GM21526 (cell line): ENCODE measurements at regions not wholly inside any gene's neighbourhood (a gene's known extent, or its start where the extent isn't known, plus 50 kb on each side); places are given as distances from the start of the nearest gene placed in this dataset.
A peak's percentile ranks its signal among the peaks of the same experiment; 100 is the strongest.

Source experiments
- ATAC-seq: cut with Tn5 transposase; IDR thresholded peaks from one replicate; pipeline ENCODE4 v1.9.1; 2021; ENCODE audit warnings: moderate library complexity; ENCODE audit not compliant: unreplicated experiment, low FRiP score

DNA sequence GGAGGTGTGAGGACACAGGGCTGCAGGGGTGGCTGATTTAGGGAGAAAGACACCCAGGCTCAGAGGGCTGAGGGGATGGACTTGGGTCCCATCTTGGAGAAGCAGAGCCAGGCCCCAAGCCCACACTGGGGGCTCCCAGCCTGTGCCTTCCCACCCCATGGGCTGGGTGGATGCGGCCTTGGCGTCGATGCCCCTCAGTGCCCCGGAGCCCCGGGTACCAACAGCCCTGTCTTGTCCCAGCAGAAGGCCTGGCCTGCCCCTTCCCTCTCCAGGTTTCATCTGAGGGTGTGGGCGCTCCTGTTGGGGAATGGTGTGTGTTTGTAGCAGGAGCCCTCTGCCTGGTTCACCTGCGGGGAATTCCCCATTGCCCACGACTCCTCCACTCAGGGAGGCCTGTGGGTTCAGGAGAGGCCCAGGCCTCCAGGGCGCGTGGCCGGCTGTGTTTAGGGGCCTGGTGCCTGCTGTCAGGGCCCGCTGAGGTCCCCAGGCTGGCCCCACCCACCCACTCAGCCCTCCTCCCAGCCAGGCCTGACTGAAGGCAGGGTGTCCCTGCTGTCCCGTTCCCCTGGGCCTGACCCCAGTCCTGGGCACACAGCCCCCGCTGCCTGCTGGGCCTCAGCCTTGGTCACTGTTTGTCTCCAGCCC, 51.1 kb upstream of the BEGAIN start:
- no peak for ATAC-seq

DNA sequence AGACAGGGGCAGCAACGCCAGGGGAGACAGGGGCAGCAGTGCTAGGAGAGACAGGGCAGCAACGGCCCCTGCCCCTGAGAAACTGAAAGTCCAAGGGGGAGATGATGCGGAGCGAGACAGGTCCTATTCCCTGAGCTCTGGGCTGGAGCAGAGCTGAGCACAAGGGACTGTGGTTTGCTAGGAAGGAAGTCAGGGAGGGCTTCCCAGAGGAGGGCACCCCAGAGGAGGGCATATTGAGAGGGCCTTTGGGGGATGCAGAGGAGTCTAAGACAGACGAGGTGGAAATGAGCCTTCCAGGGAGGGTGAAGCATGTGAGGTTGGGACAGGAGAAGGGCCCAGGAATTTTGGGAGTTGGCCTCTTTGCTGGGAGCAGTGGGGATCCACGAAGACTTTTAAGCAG, 52.1 kb upstream of the BEGAIN start:
- no peak for ATAC-seq

DNA sequence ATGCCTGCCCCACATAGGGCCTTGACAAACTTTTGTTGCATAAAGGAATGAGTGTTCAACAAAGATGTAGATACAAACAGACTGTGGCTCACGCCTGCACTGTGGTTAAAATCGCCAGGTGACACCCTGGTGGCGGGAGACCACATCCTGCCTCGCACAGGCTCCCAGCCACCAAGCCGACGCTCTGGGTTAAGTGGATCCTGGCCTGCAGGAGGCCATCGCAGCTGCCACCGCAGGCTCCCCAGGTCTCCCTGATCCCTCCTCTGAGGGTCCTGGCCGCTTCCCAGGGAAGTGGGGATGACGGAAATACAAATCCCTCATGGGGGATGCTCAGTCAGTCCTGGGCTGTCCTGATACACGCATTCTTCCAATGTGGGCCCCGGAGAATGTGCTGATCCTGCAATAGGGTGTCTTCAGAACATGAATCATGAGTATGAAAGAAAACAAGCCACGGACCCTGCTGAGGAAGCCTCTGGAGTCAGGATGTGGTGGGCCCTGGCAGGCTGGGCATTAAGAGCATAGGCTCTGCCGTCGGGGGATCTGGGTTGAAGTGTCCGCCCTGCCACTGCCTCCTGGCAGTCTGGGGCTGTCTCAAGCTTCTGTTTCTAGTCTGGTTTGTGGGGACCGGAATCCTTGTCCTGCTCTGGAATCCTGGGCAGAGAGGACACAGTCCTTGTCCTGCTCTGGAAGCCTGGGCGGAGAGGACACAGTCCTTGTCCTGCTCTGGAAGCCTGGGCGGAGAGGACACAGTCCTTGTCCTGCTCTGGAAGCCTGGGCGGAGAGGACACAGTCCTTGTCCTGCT, 53.5 kb upstream of the BEGAIN start:
- ATAC-seq: peak; percentile 94

DNA sequence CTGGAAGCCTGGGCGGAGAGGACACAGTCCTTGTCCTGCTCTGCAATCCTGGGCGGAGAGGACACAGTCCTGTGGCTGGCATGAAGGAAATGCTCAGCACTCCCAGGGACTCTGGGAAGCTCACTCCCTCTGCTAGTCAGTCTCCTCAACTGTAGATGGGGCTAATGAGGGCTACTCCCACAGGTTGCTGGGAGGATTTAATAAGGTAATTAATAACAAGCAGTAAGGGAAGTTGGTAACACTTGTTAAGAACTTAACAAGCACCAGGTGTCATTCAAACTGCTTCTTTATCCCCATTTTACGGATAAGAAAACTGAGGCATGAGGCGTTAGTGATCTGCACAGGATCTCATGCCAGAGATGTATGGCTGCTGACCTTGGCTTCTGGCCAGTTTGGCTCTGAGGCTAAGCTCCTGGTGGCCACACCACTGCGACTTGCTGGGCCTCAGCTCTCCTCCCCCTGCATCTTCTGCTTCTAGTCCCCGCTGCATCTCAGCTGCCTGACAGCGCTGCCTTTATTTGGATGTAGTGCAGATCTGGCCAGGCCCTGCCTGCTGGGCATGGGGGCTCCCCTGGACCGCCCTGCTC, 54.1 kb upstream of the BEGAIN start:
- no peak for ATAC-seq

DNA sequence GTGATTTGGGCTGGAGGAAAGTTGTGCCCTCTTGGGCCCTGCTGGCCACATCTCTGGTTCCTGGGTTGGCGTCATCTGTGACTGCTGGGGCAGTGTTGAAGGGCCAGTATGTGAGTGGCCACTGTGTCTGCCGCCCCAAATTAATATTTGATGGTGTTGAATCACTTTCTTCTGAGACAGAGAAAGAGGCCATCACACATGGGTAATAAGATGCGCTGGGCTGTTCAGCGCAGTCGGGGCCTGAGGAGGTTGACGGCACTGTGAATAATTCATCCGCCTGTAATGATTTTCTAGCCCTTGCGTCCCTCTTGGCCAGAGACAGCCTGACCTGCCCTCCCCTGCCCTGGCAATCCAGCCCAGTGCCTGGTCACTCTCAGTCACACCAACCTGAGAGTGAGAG, 56.2 kb upstream of the BEGAIN start:
- no peak for ATAC-seq

DNA sequence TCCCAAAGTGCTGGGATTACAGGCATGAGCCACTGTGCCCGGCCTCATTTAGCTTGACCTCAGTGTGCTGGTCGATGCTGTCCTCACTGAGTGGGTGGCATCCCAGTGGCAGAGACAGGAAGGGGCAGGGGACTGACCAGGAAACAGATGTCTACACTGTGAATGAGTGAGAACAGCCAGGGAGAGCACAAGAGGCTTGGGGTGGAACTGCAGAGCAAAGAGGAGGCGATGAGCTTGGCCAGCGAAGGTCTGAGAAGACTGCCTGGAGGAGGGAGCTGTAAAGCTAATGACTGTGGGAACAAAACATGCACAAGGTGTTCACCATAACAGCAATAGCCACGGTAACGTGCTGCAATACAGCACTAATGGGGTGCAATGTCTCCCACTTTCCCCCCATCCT, 57.2 kb upstream of the BEGAIN start:
- ATAC-seq: no peak

DNA sequence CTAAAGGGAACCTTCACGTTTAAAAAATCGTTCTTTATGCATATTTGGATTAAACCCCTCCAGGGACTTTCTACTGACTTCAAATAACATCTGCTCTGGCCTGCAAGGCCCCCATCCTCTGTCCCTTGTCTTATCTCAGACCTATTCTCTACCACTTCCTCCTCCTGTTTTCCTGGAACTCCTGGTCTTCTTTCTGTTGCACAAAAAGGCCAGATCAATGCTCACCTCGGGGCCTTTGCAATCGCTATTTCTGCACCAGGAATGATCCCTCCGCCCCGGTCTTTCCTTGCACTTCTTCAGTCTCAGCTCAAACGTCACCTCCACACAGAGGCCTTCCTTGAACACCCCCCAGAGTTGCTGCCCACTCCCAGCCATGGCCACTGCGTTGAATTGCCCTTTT, 57.6 kb upstream of the BEGAIN start:
- ATAC-seq: no peak

DNA sequence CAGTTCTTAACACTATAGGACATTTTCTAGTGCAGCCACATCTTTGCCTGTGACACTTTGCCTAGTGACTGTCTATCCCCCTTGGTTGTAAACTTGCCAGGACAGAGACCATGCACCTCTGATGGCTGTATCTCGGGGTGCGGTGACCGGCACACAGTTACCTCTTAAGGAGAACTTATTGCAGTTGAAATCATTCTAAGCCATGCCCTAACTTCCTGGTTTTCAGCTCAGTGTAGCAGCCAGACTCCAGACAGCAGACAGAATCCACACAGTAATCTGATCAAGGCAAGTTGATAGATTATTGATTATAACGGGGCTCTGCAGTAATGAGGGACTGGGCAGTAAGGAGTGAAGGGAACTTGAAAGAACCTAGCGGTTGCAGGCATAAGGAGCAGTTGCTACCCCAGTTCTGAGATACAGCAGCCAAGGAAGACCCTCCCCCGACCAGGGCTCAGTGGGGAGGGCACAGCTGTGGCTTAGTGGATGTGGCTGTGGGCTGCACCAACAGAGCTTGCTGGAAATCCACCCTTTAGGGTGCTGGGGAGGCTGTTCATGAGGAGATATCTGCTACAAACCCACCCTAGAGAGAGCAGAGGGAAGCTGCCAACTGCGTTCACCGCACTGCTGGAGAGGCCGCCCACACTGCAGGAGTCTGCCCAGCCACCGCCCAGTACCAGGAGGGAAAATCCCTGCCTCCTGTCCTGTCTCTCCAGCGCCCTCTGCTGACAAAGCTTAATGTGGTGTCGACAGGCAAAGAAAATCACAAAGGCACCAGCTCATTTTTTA, 58.2 kb upstream of the BEGAIN start:
- ATAC-seq: no peak

DNA sequence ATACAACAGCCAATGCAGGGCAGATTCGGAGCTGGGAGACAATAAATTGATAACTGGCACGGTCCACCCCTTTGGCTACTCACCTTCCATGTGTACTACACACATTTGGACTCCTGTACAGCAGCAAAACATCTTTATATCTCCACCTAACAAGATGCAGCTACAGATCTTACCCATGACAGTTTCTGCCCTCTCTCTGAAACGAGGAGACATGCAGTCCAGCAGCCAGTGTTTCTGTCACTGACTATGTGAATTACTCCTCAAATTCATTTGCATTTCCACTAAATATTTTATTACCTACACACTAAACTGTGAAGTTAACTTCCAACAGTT, 58.7 kb upstream of the BEGAIN start:
- ATAC-seq: no peak

DNA sequence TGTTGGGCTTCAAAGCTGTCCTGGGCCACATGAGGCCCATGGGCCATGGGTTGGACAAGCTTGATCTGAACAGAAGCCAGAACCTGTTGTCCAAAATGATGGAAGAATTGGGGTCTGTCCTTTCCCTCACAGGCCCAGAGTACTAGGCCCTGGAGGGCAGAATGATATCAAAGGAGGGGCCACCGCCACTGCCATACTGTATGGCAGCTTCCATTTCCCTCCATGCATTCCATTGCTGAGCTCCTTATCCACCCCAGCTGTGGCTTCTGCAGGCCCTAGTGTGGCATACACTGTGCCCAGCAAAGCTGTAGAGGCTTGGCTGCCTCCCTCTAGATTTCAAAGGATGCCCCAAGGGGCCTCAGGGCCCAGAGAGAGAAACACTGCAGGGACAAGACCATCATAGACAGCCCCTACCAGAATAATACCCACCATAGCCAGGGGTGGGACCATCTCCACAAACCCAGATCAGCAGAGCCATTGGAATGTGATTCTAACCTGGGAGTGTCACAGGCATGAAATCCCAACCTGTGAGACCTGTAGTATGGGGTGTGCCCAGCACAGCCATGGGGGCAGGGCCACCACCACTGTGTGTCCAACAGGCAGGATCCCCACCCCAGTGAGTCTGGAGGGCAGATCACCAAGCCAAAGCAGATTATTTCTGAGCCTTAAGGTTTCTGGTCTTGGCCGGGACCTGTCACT, 61.4 kb upstream of the BEGAIN start:
- ATAC-seq: no peak

DNA sequence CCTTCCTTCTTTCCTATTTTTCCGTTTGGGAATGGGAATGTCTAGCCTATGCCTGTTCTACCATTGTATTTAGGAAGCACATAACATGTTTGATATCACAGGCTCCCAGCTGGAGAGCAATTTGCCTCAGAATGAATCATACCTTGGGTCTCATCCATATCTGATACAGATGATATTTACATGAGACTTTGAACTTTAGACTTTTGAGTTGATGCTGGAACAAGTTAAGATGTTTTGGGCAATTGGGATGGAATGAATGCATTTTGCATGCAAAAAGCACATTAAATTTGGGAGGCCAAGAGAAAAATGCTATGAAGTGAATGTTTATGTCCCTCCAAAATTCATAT, 61.9 kb upstream of the BEGAIN start:
- no peak for ATAC-seq

DNA sequence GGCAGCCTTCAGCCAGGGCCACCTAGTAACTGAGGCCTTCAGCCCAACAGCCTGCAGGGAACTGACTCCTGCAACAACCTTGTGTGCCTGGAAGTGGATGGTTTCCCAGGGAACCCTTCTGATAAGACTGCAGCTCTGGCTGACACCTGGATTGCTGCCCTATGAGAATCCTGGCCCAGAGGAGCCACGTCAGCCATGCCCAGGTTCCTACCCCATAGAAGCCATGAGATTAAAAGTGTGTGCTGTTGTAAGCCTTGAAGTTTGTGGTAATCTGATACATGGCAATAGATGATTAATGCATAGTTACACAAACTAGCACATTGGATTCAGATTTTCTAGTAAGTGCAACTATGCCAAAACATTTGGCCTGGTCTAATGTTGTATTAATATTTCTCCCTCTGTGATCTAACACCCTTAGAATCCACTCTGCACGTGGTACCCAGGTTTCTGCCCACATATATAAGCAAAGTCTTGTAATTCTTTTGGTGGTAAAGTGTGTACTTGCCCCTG, 64.8 kb upstream of the BEGAIN start:
- no peak for ATAC-seq

DNA sequence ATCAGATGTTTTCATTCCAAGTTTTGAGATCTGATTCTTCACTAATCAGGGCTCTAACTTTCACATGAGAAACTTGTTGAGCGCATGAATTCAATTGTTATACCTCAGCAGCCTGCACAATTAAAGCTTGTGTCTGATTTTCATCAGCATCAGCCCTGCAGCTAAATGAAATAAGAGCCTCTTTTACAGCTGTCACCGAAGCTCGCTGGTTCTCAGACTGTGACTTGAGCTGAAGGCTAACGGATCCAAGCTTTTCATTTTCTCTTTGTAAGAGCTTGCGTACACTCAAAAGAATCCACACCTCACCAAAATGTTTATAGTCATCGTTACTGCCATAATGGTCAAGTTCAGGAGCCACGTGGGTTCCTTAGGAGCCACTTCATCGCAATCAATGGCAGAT, 65.5 kb upstream of the BEGAIN start:
- ATAC-seq: no peak

DNA sequence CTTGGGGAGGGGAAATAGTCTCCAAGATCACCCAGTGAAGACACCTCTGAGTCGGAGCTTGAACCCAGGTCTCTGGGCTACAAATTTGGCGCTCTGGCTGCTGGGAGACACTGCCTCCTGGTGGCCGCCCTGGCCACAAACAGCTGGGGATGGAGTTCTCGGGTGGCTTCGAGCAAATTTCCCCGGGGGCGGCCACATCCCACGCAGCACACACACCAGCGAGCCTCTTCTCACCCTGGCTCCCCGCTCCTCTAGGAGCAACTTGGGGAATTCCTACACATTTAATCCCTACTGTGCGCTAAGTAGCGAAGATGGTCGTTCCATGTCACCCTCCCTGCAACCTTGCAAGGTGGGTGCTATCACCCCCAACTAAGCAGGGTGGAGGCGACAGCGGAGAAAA, 66.2 kb upstream of the BEGAIN start:
- no peak for ATAC-seq

DNA sequence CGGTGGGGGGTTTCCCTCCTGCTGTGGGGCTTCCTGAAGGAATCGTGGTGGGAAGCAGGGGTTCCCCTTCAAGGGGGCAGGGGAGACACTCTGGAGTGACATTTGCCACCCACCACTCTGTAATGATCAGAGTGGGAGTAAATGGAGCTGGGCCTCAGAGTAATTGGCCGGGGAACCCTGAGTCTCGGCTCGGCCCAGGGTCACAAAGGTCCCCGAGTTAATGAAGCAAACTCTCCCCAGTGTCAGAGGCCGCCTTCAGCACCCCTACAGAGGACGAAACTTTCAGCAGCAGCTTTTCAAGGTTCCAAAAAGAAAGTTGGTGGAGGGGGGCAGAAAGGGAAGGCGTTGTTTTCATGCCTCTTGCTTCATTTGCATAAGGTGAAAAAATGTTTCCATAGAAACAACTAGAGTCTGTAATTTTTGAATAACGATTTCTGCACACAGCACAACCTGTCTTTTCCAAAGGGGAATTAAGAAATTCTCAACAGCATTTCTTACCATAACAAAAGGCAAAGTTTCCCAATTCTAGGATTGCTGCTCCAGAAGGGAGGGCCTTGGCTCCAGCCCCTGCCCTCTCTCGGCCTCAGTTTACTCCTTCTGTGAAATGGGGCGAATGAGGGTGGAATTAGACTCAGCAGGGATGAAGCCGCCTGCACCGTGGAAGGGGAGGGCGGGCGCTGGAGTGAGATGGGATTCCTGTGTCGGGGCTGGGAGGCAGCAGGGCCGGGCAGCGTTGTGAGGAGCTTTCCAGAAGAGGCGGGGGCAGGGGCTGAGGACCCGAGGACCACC, 67.0 kb upstream of the BEGAIN start:
- ATAC-seq: no peak

DNA sequence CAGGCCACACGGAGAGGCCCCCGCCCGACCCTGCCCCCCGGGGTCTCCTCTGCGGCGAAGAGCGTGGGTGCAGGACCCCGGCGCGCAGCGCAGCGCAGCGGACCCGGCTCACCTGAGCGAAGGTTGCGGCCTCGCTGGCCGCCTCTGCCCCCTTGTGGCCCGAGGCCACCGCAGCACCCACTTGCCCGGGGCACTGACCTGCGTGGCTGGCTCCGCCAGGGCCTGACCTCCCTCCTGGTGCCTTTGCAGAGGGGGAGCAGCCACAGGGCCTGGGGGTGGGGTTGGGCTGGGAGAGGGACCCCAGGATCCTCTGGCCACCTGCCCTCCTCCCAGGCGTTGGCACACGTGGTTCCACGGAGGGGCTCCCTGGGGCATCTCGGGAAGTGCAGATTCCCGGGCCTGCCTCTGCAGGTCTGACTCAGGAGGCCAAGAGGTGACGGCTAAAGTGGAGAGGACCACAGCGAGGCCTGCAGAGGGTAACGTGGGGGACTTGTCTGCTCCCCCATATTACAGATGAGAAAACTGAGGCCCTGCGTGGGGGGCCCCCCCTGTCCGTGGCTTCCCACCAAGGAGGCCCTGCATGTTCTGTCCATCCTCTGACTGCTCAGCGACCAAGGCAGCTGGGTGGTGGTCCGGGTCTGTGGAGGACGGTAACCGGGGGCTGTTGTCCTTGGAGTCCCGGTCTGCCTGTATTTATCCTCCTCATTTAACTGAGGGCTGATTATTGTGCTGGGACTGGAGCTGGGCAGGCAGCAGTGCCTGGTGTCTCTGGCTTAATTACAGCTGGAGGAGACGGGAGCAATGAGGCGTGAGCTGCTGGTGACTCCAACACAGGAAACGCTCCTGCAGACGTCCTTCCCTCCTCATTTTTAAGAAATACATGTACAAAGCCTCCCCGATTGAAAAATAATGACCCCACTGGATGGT, 67.9 kb upstream of the BEGAIN start:
- ATAC-seq: no peak

DNA sequence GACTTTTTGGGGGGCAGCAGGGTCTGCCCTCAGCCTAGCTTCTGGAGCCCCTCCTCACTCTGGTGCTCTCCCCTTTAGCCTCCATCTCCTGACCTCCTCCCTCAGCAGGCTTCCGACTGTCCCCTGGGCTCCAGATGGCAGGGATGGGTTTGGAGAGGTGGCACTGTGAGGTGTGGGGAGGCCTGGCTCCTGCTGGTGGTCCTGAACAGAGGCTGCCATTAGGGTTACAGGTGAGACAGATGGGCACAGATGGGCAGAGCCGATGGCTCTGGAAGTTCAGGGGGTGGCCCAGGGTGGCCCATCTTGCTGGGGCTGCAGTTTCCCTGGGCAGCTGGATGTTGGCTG, 68.5 kb upstream of the BEGAIN start:
- no peak for ATAC-seq

DNA sequence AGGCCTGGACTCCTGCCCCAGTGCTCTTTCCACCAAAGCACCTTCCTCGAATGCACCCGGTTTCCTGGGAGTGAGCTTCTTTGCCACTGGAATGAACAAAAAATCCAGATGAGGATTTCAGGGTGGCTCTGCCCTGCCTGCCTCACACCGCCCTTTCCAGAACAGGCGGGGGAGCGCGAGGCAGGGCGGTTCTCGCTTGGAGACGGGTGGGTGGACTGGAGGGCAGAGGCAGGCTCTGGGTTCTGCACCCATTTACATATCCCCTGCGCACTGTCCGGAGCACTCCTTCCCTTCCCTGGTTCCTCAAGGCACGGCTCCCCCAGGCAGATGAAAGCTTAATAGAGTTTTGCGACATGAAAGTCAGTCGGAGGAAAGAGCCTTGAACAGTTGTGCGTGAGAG, 69.7 kb upstream of the DLK1 start:
- no peak for ATAC-seq

DNA sequence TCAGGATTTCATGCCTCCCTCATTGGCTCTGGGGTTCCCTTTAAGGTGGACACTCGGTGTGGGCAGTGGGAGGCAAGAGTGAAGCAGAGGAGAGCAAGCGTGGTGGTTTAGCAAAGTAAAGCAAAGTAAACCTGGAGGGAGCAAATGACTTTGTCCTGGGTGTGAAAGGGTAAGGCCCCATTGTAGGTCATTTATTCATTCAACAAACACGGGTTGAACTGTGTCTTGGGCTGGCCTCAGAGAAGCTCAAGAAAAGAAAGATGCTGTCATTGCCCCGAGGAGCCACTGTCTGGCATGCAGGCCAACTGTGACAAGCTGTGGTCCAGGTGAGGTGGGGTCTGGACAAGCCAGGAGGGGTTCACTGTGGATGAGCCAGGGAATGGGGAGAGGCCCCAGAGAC, 68.9 kb upstream of the DLK1 start:
- no peak for ATAC-seq
